ENCODE measurements at regions not wholly inside any gene's neighbourhood (a gene's known extent, or its start where the extent isn't known, plus 50 kb on each side); places are given as distances from the start of the nearest gene placed in this dataset.

DNA sequence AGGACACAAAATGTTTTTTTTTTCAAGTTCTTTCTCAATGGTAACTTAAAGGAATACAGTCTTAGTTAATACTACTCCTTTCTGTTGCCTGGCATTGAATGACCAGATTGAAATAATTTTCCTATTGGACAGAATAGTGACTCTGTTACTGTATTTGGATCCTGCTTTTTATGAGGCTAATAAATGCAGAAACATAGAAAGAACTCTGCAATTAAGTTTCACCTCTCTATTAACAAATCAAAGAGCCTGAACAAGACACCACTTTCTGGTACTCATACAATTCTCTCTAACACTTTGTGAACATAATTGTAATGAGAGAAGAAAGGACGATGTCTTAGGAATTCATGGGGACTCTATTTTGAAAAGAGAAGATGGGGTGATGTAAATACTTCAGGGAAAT, 308.4 kb upstream of the ROBO2 start:
- no peaks in the 10 kb centered on the region for H3K9me3 ChIP-seq (ENCODE audit: low read length)
- intact Hi-C loops (cut with micrococcal nuclease; ENCODE audit: unreplicated experiment), result no loop called here
- DNase-seq (ENCODE audit: low spot score), result no peak
- no peaks in the 10 kb centered on the region for H4K20me1 ChIP-seq (ENCODE audit: insufficient read depth, low read length)
- POLR2A ChIA-PET, result no interaction called here
- H2AFZ ChIP-seq (ENCODE audit: low read length), result no peak overlapping the region
- CTCF ChIA-PET (ENCODE audit: unreplicated experiment), result no interaction called here
- no TSS peak for BruUV-seq (replicated peaks)
- no peaks in the 10 kb centered on the region for H3K79me2 ChIP-seq (ENCODE audit: insufficient read depth, low read depth, low read length)
- TF ChIP-seq EZH2phosphoT487 (IDR thresholded peaks at IDR 0.05; ENCODE audit: borderline replicate concordance, low read depth, low read length), result no peak
- TF ChIP-seq, protein P1, sequence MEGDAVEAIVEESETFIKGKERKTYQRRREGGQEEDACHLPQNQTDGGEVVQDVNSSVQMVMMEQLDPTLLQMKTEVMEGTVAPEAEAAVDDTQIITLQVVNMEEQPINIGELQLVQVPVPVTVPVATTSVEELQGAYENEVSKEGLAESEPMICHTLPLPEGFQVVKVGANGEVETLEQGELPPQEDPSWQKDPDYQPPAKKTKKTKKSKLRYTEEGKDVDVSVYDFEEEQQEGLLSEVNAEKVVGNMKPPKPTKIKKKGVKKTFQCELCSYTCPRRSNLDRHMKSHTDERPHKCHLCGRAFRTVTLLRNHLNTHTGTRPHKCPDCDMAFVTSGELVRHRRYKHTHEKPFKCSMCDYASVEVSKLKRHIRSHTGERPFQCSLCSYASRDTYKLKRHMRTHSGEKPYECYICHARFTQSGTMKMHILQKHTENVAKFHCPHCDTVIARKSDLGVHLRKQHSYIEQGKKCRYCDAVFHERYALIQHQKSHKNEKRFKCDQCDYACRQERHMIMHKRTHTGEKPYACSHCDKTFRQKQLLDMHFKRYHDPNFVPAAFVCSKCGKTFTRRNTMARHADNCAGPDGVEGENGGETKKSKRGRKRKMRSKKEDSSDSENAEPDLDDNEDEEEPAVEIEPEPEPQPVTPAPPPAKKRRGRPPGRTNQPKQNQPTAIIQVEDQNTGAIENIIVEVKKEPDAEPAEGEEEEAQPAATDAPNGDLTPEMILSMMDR (conservative IDR thresholded peaks at IDR 0.05; ENCODE audit: low read length), result no peak
- no peaks in the 10 kb centered on the region for H3K9me2 ChIP-seq (ENCODE audit: insufficient read depth, low read length)
- H3K27ac ChIP-seq (ENCODE audit: low read depth, low read length, poor library complexity, severe bottlenecking), result no peak overlapping the region
- no peaks in the 10 kb centered on the region for H3K36me3 ChIP-seq (ENCODE audit: insufficient read depth, low read length)
- no peaks in the 10 kb centered on the region for H3K4me1 ChIP-seq (ENCODE audit: insufficient read depth, low read length, poor library complexity, severe bottlenecking)
- H3K4me3 ChIP-seq (ENCODE audit: low read depth, low read length, poor library complexity, severe bottlenecking), result no peak overlapping the region
- H3K4me2 ChIP-seq (ENCODE audit: low read length), result no peak overlapping the region

DNA sequence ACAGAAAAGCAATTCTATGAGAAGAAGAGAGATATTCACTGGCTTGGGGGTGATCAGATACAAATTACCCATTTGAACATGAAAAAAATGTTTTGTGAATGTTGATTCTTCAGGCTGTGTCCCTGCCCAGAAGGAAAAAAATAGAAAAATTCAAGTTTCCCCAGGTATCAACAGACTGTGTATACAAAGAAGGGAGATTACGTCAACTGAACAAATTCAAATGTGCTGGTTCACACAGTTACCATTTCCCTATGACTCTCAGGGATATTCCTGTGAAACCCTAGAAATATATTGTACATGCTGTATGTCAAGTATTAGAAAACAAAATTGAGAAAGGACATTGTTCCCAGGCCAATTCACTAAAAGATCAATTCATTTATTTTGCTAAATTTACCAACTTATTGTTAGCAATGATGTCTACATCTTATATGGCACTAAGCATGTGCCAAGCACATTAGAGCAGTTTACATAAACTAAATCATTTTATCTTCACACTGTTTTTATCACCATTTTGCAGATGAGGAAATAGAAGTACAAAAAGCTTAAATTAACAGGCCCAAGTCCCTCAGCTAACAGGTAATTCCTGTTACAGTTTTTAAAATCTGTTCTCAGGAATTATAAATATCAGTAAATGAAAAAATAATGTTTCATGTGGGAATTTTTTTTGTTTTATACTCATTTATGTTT, 306.7 kb upstream of the ROBO2 start:
- CTCF ChIA-PET (ENCODE audit: unreplicated experiment), result no interaction called here
- intact Hi-C loops (cut with micrococcal nuclease; ENCODE audit: unreplicated experiment), result no loop called here
- Histone ChIP-seq H3K79me2 (ENCODE audit: insufficient read depth, low read depth, low read length) (no peaks in the 10 kb centered on the region), H3K4me1 (ENCODE audit: insufficient read depth, low read length, poor library complexity, severe bottlenecking) (no peaks in the 10 kb centered on the region), H3K36me3 (ENCODE audit: insufficient read depth, low read length) (no peaks in the 10 kb centered on the region), H3K4me2 (ENCODE audit: low read length) (no peak overlapping the region), H3K27ac (ENCODE audit: low read depth, low read length, poor library complexity, severe bottlenecking) (no peak overlapping the region), H4K20me1 (ENCODE audit: insufficient read depth, low read length) (no peaks in the 10 kb centered on the region), H3K9me2 (ENCODE audit: insufficient read depth, low read length) (no peaks in the 10 kb centered on the region), H3K9me3 (ENCODE audit: low read length) (no peaks in the 10 kb centered on the region), H3K4me3 (ENCODE audit: low read depth, low read length, poor library complexity, severe bottlenecking) (no peak overlapping the region), H2AFZ (ENCODE audit: low read length) (no peak overlapping the region)
- TF ChIP-seq, protein P1 (conservative IDR thresholded peaks at IDR 0.05; ENCODE audit: low read length), result no peak
- no peak for TF ChIP-seq EZH2phosphoT487 (IDR thresholded peaks at IDR 0.05; ENCODE audit: borderline replicate concordance, low read depth, low read length)
- no TSS peak for BruUV-seq (replicated peaks)
- POLR2A ChIA-PET, result no interaction called here
- no peak for DNase-seq (ENCODE audit: low spot score)

DNA sequence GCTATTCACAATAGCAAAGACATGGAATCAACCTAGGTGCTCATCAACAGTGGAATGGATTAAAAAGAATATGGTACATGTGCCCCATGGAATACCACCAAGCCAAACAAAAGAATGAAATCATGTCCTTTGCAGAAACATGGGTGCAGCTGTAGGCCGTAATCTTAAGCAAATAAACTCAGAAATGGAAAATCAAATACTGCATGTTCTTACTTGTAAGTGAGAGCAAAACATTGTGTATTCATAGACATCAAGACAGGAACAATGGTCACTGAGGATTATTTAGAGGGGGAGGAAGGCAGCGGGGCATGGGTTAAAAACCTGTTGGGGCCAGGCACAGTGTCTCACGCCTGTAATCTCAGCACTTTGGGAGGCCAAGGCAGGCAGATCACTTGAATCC, 304.7 kb upstream of the ROBO2 start:
- no peaks in the 10 kb centered on the region for H3K9me3 ChIP-seq (ENCODE audit: low read length)
- no peak overlapping the region for H3K4me2 ChIP-seq (ENCODE audit: low read length)
- intact Hi-C loops (cut with micrococcal nuclease; ENCODE audit: unreplicated experiment), result no loop called here
- H3K4me3 ChIP-seq (ENCODE audit: low read depth, low read length, poor library complexity, severe bottlenecking), result no peak overlapping the region
- H3K36me3 ChIP-seq (ENCODE audit: insufficient read depth, low read length), result no peaks in the 10 kb centered on the region
- BruUV-seq (replicated peaks), result no TSS peak
- ChIA-PET POLR2A (no interaction called here), CTCF (ENCODE audit: unreplicated experiment) (no interaction called here)
- no peaks in the 10 kb centered on the region for H3K9me2 ChIP-seq (ENCODE audit: insufficient read depth, low read length)
- H3K4me1 ChIP-seq (ENCODE audit: insufficient read depth, low read length, poor library complexity, severe bottlenecking), result no peaks in the 10 kb centered on the region
- no peaks in the 10 kb centered on the region for H4K20me1 ChIP-seq (ENCODE audit: insufficient read depth, low read length)
- H3K79me2 ChIP-seq (ENCODE audit: insufficient read depth, low read depth, low read length), result no peaks in the 10 kb centered on the region
- no peak overlapping the region for H3K27ac ChIP-seq (ENCODE audit: low read depth, low read length, poor library complexity, severe bottlenecking)
- TF ChIP-seq, protein P1 (conservative IDR thresholded peaks at IDR 0.05; ENCODE audit: low read length), result no peak
- TF ChIP-seq EZH2phosphoT487 (IDR thresholded peaks at IDR 0.05; ENCODE audit: borderline replicate concordance, low read depth, low read length), result no peak
- no peak for DNase-seq (ENCODE audit: low spot score)
- no peak overlapping the region for H2AFZ ChIP-seq (ENCODE audit: low read length)
